ENCODE measurements at regions not wholly inside any gene's neighbourhood (a gene's known extent, or its start where the extent isn't known, plus 50 kb on each side); places are given as distances from the start of the nearest gene placed in this dataset.

GRCh38 chr3:110397115-110397514 lies 674.5 kb upstream of the NECTIN3 start:
- Histone ChIP-seq H3K27ac (replicated peaks) (no peak overlapping the region), H3K27me3 (ENCODE audit: insufficient read depth, poor library complexity, severe bottlenecking) (no peaks in the 10 kb centered on the region), H3K4me3 (replicated peaks; ENCODE audit: insufficient read depth, low read length) (no peak overlapping the region)
- DNase-seq (ENCODE audit: low read depth in 1 of 2, low spot score in 1 of 2), result no peak
- TF ChIP-seq CTCF (IDR thresholded peaks at IDR 0.05; ENCODE audit: insufficient read depth, low read length) (no peak), POLR2AphosphoS5 (IDR thresholded peaks at IDR 0.05; ENCODE audit: low read depth) (no peak), GABPA (IDR thresholded peaks at IDR 0.05; ENCODE audit: low read depth) (no peak), REST (IDR thresholded peaks at IDR 0.05; ENCODE audit: insufficient replicate concordance, low read depth) (no peak), SPI1 (IDR thresholded peaks at IDR 0.05; ENCODE audit: borderline replicate concordance, low read depth) (no peak)

- Histone ChIP-seq H3K27ac (replicated peaks) (no peak overlapping the region), H3K4me3 (replicated peaks; ENCODE audit: insufficient read depth, low read length) (no peak overlapping the region), H3K27me3 (ENCODE audit: insufficient read depth, poor library complexity, severe bottlenecking) (no peaks in the 10 kb centered on the region)
- DNase-seq (ENCODE audit: low read depth in 1 of 2, low spot score in 1 of 2), result no peak
- TF ChIP-seq REST (IDR thresholded peaks at IDR 0.05; ENCODE audit: insufficient replicate concordance, low read depth) (no peak), SPI1 (IDR thresholded peaks at IDR 0.05; ENCODE audit: borderline replicate concordance, low read depth) (no peak), GABPA (IDR thresholded peaks at IDR 0.05; ENCODE audit: low read depth) (no peak), CTCF (IDR thresholded peaks at IDR 0.05; ENCODE audit: insufficient read depth, low read length) (no peak), POLR2AphosphoS5 (IDR thresholded peaks at IDR 0.05; ENCODE audit: low read depth) (no peak)
Measured at GRCh38 chr3:110400315-110400714, 671.3 kb upstream of the NECTIN3 start.

GRCh38 chr3:110405830-110406585 lies 665.6 kb upstream of the NECTIN3 start:
- no peak for DNase-seq (ENCODE audit: low read depth in 1 of 2, low spot score in 1 of 2)
- no peaks in the 10 kb centered on the region for H3K27me3 ChIP-seq (ENCODE audit: insufficient read depth, poor library complexity, severe bottlenecking)
- TF ChIP-seq REST (IDR thresholded peaks at IDR 0.05; ENCODE audit: insufficient replicate concordance, low read depth), result no peak
- TF ChIP-seq GABPA (IDR thresholded peaks at IDR 0.05; ENCODE audit: low read depth), result no peak
- no peak for TF ChIP-seq CTCF (IDR thresholded peaks at IDR 0.05; ENCODE audit: insufficient read depth, low read length)
- no peak for TF ChIP-seq SPI1 (IDR thresholded peaks at IDR 0.05; ENCODE audit: borderline replicate concordance, low read depth)
- H3K27ac ChIP-seq (replicated peaks), result no peak overlapping the region
- no peak overlapping the region for H3K4me3 ChIP-seq (replicated peaks; ENCODE audit: insufficient read depth, low read length)
